ENCODE measurements at regions not wholly inside any gene's neighbourhood (a gene's known extent, or its start where the extent isn't known, plus 50 kb on each side); places are given as distances from the start of the nearest gene placed in this dataset.
"Not testable (repeated sequence)": the region's sequence is repeated elsewhere in the genome, so short reads cannot be mapped to it uniquely, and the experiment has no call there.

DNA sequence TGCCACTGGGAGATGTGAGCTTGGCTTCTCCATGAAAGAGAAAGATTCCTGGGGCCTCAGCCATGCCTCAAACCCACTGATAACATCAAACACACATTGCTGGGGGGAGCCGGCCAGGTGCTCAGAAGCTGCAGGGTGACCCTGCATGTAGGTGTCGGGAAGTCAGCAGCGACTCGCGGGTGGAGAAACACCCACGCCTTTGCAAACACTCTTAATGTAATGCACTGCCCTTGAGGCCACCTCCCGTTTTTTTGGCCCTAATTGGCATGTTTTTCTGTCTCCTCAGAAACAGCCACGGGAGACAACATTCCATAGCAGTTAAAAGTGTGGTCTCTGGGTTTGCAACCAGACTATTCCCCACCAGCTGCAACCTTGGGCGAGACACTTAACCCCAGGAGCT is 119.7 kb downstream of the NPIPA8 start:
- TF ChIP-seq, protein P1, sequence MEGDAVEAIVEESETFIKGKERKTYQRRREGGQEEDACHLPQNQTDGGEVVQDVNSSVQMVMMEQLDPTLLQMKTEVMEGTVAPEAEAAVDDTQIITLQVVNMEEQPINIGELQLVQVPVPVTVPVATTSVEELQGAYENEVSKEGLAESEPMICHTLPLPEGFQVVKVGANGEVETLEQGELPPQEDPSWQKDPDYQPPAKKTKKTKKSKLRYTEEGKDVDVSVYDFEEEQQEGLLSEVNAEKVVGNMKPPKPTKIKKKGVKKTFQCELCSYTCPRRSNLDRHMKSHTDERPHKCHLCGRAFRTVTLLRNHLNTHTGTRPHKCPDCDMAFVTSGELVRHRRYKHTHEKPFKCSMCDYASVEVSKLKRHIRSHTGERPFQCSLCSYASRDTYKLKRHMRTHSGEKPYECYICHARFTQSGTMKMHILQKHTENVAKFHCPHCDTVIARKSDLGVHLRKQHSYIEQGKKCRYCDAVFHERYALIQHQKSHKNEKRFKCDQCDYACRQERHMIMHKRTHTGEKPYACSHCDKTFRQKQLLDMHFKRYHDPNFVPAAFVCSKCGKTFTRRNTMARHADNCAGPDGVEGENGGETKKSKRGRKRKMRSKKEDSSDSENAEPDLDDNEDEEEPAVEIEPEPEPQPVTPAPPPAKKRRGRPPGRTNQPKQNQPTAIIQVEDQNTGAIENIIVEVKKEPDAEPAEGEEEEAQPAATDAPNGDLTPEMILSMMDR (IDR thresholded peaks at IDR 0.05 in 8 of 11, conservative IDR thresholded peaks at IDR 0.05 in 3 of 11): not testable (repeated sequence)
- not testable (repeated sequence) for TF ChIP-seq POLR2AphosphoS5, POLR2A (IDR thresholded peaks at IDR 0.05)
